ENCODE measurements at regions not wholly inside any gene's neighbourhood (a gene's known extent, or its start where the extent isn't known, plus 50 kb on each side); places are given as distances from the start of the nearest gene placed in this dataset.
"Not testable (repeated sequence)": the region's sequence is repeated elsewhere in the genome, so short reads cannot be mapped to it uniquely, and the experiment has no call there.

GRCh38 chrY:18906198-18906597 lies 132.7 kb upstream of the HSFY2 start:
- DNase-seq = not testable (repeated sequence)

GRCh38 chrY:18904296-18904695 lies 130.8 kb upstream of the HSFY2 start:
- DNase-seq = no peak

DNA sequence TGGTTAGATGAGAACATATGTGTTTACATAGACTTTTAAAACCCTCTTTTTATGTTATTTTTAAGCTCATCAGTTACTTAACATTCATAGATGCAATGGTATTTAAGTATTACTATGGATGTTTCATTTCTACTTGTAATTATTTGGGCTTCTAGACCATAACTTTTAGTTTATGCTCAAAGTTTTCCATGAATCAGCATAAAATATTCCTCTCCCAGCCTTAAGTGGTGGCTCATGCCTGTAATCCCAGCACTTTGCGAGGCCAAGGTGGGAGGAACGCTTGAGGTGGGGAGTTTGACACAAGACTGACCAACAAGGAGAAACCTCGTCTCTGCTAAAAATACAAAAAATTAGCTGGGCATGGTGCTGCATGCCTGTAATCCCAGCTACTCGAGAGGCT lies 118.5 kb upstream of the HSFY2 start:
- no peak for DNase-seq

DNA sequence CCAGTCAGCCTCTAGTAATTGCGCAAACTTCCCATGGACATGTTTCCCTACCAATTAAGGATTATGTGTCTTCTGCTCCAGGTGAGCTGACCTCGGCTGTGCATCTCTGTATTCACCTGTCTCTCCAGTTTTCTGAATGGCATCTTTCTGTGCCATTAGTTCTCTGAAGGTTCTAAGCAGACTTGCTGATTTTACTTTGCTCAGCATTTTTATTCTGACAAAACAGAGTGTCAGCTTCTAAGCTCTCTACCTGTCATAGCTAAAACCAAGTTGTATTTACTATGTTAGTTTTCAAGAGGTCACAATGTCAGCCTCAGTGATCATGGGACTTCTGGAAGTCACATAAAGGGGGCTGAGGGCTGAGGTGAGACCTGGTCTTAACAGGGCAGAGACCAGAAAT lies 116.0 kb upstream of the HSFY2 start:
- no peak for DNase-seq

DNA sequence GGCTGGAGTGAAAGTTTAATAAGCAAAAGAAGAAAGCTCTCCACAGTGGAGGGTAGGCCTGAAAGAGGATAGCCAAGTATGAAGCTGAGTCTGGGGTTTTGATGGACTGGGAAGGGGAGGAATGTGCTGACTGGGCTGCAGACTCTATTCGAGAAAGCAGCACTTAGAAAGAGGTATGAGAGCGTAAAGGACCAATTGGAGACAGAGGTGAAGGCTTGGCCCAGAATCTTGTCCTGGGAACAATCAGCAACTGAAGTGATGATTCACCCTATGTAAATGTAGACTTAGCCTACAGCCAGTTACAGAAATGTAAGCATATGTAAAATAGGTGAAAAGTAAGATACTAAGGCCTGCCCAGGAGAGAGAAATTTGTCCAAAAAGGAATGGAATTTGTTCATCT lies 111.2 kb upstream of the HSFY2 start:
- DNase-seq = no peak

GRCh38 chrY:18869145-18869544 lies 95.6 kb upstream of the HSFY2 start:
- DNase-seq = not testable (repeated sequence)

DNA sequence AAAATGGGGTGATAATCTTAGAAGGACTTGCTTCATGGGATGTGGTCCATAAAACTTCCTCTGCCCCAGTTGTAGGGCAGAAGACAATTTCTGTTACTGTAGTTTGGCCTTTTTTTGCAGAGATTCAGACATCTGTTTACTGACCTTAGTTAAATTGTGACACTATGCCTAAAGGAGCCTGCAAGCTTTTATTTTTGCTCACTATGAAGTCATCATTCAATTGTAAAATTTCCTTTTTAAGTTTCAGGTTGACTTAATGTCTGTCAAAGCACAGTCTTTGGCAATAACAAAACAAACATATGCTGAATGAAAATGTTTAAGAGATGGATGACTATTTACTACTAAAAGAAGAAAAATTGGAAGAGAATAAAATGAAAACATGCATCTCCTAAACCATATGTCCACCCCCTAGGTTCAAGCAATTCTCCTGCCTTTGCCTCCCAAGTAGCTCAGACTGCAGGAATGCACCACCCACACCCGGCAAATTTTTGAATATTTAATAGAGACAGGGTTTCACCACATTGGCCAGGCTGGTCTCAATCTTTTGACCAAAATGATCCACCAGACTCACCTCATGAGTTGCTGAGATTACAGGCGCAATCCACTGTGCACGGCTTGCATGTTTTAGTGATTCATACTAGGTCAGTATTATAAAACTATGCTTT lies 93.5 kb upstream of the HSFY2 start:
- not testable (repeated sequence) for DNase-seq

DNA sequence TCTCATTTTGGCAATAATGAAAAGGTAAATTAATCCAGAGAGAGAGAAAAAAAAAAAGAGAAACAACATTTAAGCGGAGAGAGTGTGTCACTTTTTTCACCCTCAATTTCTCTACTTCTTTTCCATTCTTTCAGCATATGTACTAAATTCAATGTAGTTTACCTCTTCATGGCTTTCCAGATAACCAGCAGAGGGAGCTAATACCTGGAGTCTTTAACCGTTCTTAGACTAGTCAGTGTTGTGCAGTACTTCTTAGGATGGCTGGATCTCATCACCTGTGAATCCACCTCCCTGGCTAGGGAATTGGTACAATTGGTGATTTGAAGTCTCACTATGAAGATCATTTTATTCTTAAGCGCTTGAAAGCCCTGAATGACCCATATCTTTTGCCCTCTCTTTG lies 87.3 kb upstream of the HSFY2 start:
- not testable (repeated sequence) for DNase-seq

- not testable (repeated sequence) for DNase-seq
Observed at GRCh38 chrY:18858484-18859191, 85.1 kb upstream of the HSFY2 start.

DNA sequence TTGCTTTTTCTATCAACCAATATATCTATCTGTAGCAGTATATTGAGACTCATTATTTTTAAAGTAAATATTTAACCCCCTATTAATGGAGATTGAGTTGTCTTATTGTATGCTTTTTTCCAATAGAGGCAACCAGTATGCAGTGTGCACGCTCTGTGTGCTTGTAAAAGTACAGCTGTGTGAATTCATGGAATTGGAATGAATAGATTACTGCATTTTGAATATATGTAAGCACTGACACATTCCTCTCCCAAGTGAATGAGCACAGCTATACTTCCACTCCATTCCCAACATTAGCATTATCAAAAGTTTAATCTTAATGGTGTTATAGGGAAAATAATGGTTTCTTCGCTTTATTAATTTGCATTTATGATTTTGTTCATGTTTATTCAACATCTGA lies 81.6 kb upstream of the HSFY2 start:
- not testable (repeated sequence) for DNase-seq

GRCh38 chrY:18853323-18853722 lies 79.8 kb upstream of the HSFY2 start:
- DNase-seq = not testable (repeated sequence)

GRCh38 chrY:18836643-18837042 lies 63.1 kb upstream of the HSFY2 start:
- DNase-seq = not testable (repeated sequence)
